Psoas muscle (tissue), 7 donors: ENCODE measurements at regions not wholly inside any gene's neighbourhood (a gene's known extent, or its start where the extent isn't known, plus 50 kb on each side); places are given as distances from the start of the nearest gene placed in this dataset.

Experiments
- ATAC-seq, 4 donors: fragments of 200-7000 bp; cut with Tn5 transposase; one replicate each; pipeline ENCODE4 v1.9.1; 2020; ENCODE audit warnings: moderate library complexity in 3 of 4, mild to moderate bottlenecking in 2 of 4
- DNase-seq, 2 donors: peaks; one replicate each; pipeline ENCODE4 v3.0.0-alpha.2; 2020
- H3K27ac ChIP-seq: fragments of 200-600 bp; one replicate; pipeline ENCODE4 v1.8.0; 2022
- H3K27me3 ChIP-seq, 3 donors: fragments of 200-600 bp in 1 of 3; one replicate each; pipeline versions ENCODE4 v1.6.1 to v1.8.0; 2013 to 2022; ENCODE audit warnings: low read length in 2 of 3, mild to moderate bottlenecking in 2 of 3, moderate library complexity in 1 of 3; ENCODE audit not compliant: insufficient read depth in 3 of 3
- H3K36me3 ChIP-seq, 2 donors: fragments of 200-600 bp in 1 of 2; one replicate each; pipeline versions ENCODE4 v1.6.1 to v1.8.0; 2013 to 2022; ENCODE audit warnings: low read depth in 1 of 2, mild to moderate bottlenecking in 1 of 2, moderate library complexity in 1 of 2; ENCODE audit not compliant: insufficient read depth in 1 of 2
- H3K4me1 ChIP-seq: fragments of 200-600 bp; one replicate; pipeline ENCODE4 v1.8.0; 2022
- H3K4me3 ChIP-seq: fragments of 200-600 bp; one replicate; pipeline ENCODE4 v1.8.0; 2022; ENCODE audit warnings: mild to moderate bottlenecking
- H3K9me3 ChIP-seq: fragments of 200-600 bp; one replicate; pipeline ENCODE4 v1.8.0; 2022
- WGBS, 3 donors: extraction: QIAGEN DNeasy Blood & Tissue Kit; methylation state at CpG; one replicate each; pipeline versions ENCODE4 v1.1.6 to v1.1.7; 2013; 5-methylcytosine and 5-hydroxymethylcytosine counted together
- intact Hi-C, 2 donors: fragments of 100-400 bp; cut with DNase I; formaldehyde crosslinking; loops; one replicate each; pipeline versions ENCODE4 v1.11.0 to v1.14.2; 2022
- TF ChIP-seq, protein P1 (sequence below): fragments of 200-600 bp; IDR thresholded peaks from one replicate; pipeline ENCODE4 v1.8.0; 2022; ENCODE audit warnings: antibody characterized with exemption
- donor health status: healthy with polysubstance abuse.
- donor health status: DM: no; HTN: no; CAD: no; lungs with moderate emphysema.
- donor health status: Bipolar disorder and iron deficiency.
- donor health status: healthy.
- donor health status: DM: yes; HTN: yes; CAD: no.
- donor health status: DM: no; HTN: no; CAD: no.
- donor health status: DM: yes; HTN: yes; CAD: no.

DNA sequence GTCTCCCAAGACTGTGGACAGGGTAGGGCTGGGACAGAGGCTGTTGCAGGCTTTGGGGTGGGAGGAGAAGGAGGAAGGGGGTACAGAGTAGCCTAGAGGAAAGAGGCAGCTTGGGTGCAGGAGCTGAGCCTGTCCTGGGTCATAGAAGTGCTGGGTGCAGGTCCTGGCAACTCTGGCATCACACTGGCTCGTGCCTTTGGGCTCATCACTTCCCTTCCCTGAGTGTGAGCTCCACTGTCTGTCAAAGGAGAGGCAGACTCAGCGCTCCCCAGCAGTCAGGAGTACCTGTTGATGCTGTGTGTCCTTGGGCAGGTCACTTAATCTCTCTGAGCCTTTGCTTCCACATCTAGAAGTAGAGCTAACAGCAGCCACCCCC, 157.1 kb downstream of the PTPRU start:
- Histone ChIP-seq H3K36me3 (no peaks in the 10 kb centered on the region), H3K9me3 (no peaks in the 10 kb centered on the region), H3K27me3 (peaks cover 0 to 3% (median 0%) of the 10 kb centered on the region in 3 donors), H3K4me3 (no peak overlapping the region), H3K4me1 (no peaks in the 10 kb centered on the region), H3K27ac (no peak overlapping the region)
- TF ChIP-seq, protein P1, sequence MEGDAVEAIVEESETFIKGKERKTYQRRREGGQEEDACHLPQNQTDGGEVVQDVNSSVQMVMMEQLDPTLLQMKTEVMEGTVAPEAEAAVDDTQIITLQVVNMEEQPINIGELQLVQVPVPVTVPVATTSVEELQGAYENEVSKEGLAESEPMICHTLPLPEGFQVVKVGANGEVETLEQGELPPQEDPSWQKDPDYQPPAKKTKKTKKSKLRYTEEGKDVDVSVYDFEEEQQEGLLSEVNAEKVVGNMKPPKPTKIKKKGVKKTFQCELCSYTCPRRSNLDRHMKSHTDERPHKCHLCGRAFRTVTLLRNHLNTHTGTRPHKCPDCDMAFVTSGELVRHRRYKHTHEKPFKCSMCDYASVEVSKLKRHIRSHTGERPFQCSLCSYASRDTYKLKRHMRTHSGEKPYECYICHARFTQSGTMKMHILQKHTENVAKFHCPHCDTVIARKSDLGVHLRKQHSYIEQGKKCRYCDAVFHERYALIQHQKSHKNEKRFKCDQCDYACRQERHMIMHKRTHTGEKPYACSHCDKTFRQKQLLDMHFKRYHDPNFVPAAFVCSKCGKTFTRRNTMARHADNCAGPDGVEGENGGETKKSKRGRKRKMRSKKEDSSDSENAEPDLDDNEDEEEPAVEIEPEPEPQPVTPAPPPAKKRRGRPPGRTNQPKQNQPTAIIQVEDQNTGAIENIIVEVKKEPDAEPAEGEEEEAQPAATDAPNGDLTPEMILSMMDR, result no peak
- 65 to 72% (median 68%) methylated on average over 2 of the region's 2 CpGs for WGBS, 3 donors
- ATAC-seq, result no peak
- no peak for DNase-seq
- intact Hi-C loops, result no loop called here

DNA sequence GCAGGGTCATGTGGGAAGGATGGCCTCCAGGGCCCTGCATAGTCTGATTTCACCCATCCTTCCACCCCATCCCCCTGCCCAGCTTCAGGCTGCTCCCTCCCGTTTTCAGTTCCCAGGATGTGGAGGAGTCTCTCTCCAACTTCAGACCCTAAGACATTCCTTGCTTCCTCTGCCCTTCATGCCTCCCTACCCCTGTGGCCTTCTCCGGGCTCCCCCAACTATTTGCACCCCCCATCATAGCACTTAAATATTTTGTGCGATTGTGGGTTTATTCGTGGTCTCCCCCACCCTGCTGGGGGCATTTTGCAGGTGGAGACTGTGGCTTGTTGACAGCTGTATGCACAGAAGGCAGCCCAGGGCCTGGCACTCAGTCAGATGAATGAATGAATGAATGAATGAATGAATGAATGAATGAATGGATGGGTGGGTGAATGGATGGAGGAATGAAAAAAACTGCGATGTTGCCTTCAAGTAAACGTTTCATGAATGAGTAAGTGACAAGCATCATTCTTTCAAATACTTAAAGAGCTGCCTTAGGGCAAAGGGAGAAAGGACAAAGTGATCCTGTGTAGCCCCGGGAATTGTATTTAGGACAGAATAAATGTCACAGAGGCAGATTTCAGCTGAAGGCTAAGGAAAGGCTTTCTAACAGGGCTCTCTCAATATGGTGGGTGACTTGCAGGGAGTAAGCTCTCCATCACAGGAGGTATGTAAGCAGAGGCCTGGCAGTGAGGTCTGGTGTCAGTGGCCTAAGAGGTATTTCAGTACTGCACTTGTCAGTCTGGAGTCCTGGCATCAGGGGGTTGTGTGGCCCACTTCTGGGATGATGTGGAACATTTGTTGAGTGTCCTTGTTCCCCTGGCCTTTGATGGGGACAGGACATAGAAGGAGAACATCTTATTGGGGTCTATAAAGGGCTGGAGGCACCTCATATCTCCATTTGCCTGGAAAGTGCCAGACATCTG, 156.4 kb downstream of the PTPRU start:
- DNase-seq (no peak), ATAC-seq (no peak)
- WGBS, 3 donors, result 58 to 64% (median 64%) methylated on average over 7 of the region's 7 CpGs
- Histone ChIP-seq H3K4me3 (no peak overlapping the region), H3K27ac (no peak overlapping the region), H3K9me3 (no peaks in the 10 kb centered on the region), H3K4me1 (no peaks in the 10 kb centered on the region), H3K27me3 (peaks cover 0 to under 1% (median 0%) of the 10 kb centered on the region in 3 donors), H3K36me3 (no peaks in the 10 kb centered on the region)
- TF ChIP-seq, protein P1, result no peak
- intact Hi-C loops, result no loop called here

DNA sequence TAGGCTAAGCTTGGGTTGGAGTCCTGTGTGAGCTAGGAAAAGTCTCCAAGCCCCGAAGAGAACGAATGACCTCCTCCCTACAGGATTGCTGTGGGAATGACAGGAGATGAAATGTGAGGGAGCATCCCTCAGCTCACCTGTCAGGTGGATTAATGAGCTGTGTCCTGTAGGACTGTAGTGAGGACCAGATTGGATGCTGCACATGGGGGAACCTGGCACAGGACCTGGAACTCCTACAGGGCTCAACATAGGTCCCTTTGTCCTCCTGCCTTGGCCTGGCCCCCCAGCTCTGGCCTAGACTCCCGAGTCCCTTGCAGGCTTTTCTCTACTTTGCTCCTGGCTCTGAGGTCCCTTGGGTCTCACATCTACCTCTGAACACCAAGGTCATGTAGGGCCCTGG, 155.7 kb downstream of the PTPRU start:
- no peaks in the 10 kb centered on the region for H3K36me3 ChIP-seq
- ATAC-seq (no peak), DNase-seq (no peak)
- H3K4me3 ChIP-seq, result no peak overlapping the region
- H3K27ac ChIP-seq, result no peak overlapping the region
- intact Hi-C loops, result no loop called here
- TF ChIP-seq, protein P1, result no peak
- H3K4me1 ChIP-seq, result no peaks in the 10 kb centered on the region
- H3K27me3 ChIP-seq, result no peaks in the 10 kb centered on the region
- WGBS, 3 donors, result 44 to 56% (median 48%) methylated on average over 3 of the region's 3 CpGs
- H3K9me3 ChIP-seq, result no peaks in the 10 kb centered on the region

DNA sequence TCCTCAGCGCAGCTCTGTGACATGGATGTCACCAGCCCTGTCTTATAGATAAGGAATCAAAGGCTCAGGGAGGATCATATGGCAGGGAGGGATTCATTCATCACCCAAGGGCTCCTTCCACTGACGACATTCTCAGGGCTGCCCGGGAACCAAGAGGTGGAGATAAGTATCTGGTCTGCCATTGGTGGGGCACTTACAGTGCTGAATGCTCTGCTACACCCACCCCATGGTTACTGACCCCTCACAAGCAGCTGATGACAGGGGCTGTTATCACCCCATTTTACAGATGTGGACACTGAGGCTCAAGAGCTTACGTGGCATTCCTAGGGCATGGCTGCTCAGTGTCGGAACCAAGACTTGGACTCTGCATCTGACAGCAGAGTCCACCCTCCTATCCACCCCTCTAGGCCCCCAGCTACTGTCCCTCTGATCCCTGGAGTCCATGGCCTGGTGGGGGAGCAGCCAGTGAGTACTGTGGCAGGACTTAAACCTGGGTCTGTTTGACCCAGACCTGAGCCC, 155.1 kb downstream of the PTPRU start:
- H3K27me3 ChIP-seq, result peaks cover 0 to 2% (median 0%) of the 10 kb centered on the region in 3 donors
- TF ChIP-seq, protein P1, result no peak
- ATAC-seq, result no peak
- DNase-seq, result no peak
- no peak overlapping the region for H3K4me3 ChIP-seq
- no peaks in the 10 kb centered on the region for H3K4me1 ChIP-seq
- no peaks in the 10 kb centered on the region for H3K9me3 ChIP-seq
- intact Hi-C loops, result no loop called here
- H3K27ac ChIP-seq, result no peak overlapping the region
- 39 to 65% (median 59%) methylated on average over 5 of the region's 5 CpGs for WGBS, 3 donors
- H3K36me3 ChIP-seq, result no peaks in the 10 kb centered on the region
